Fibroblast of lung (primary cell): ENCODE measurements at regions not wholly inside any gene's neighbourhood (a gene's known extent, or its start where the extent isn't known, plus 50 kb on each side); places are given as distances from the start of the nearest gene placed in this dataset.

Experiments used
- CTCF ChIP-seq, 2 donors: IDR thresholded peaks in 1 of 2; conservative IDR thresholded peaks in 1 of 2; 1 replicate in 1 of 2; 2 replicates in 1 of 2; pipeline ENCODE4 v1.5.1; 2011 to 2012; ENCODE audit warnings: low read length in 2 of 2, control low read depth in 1 of 2, inconsistent platforms in 1 of 2, low read depth in 1 of 2, mild to moderate bottlenecking in 1 of 2
- EZH2 ChIP-seq: IDR thresholded peaks from 2 replicates; pipeline ENCODE4 v1.5.1; 2012; ENCODE audit warnings: low read length, control low read depth, mild to moderate bottlenecking; ENCODE audit errors: missing control alignments

GRCh38 chr7:136293272-136293671 lies 316.1 kb upstream of the MTPN start:
- no peak for TF ChIP-seq CTCF (conservative IDR thresholded peaks at IDR 0.05 in 1 of 2, IDR thresholded peaks at IDR 0.05 in 1 of 2; ENCODE audit: low read depth in 1 of 2, low read length in 2 of 2)
- no peak for TF ChIP-seq EZH2
